GM19023 (cell line): ENCODE measurements at regions not wholly inside any gene's neighbourhood (a gene's known extent, or its start where the extent isn't known, plus 50 kb on each side); places are given as distances from the start of the nearest gene placed in this dataset.

Experiments
- ATAC-seq: cut with Tn5 transposase; IDR thresholded peaks from one replicate; pipeline ENCODE4 v1.9.1; 2021; ENCODE audit warnings: mild to moderate bottlenecking, moderate library complexity; ENCODE audit not compliant: unreplicated experiment

GRCh38 chr5:143992496-143992895, 178.0 kb downstream of the YIPF5 start:
- ATAC-seq, result no peak

GRCh38 chr5:144002876-144003275, 167.6 kb downstream of the YIPF5 start:
- ATAC-seq, result no peak

- ATAC-seq, result no peak
Measured at GRCh38 chr5:144003636-144004035, 166.8 kb downstream of the YIPF5 start.

- ATAC-seq, result no peak
Measured at GRCh38 chr5:144004146-144004545, 166.3 kb downstream of the YIPF5 start.

- no peak for ATAC-seq
Measured at GRCh38 chr5:144004751-144005150, 165.7 kb downstream of the YIPF5 start.

- no peak for ATAC-seq
Measured at GRCh38 chr5:144009116-144009515, 161.3 kb downstream of the YIPF5 start.

- ATAC-seq, result no peak
Measured at GRCh38 chr5:144011388-144011787, 159.1 kb downstream of the YIPF5 start.

- ATAC-seq, result no peak
Measured at GRCh38 chr5:144013816-144014215, 156.6 kb downstream of the YIPF5 start.

- no peak for ATAC-seq
Measured at GRCh38 chr5:144015961-144016360, 154.5 kb downstream of the YIPF5 start.

GRCh38 chr5:144017119-144017518, 153.3 kb downstream of the YIPF5 start:
- ATAC-seq, result no peak

- no peak for ATAC-seq
Measured at GRCh38 chr5:144017631-144018030, 152.8 kb downstream of the YIPF5 start.

GRCh38 chr5:144024090-144024489, 146.4 kb downstream of the YIPF5 start:
- no peak for ATAC-seq

GRCh38 chr5:144024545-144024944, 145.9 kb downstream of the YIPF5 start:
- no peak for ATAC-seq

GRCh38 chr5:144026286-144026685, 144.2 kb downstream of the YIPF5 start:
- ATAC-seq, result no peak

GRCh38 chr5:144028058-144028457, 142.4 kb downstream of the YIPF5 start:
- ATAC-seq, result no peak

- no peak for ATAC-seq
Measured at GRCh38 chr5:144028636-144029035, 141.8 kb downstream of the YIPF5 start.

- no peak for ATAC-seq
Measured at GRCh38 chr5:144030904-144031303, 139.6 kb downstream of the YIPF5 start.

- ATAC-seq, result no peak
Measured at GRCh38 chr5:144032375-144032774, 138.1 kb downstream of the YIPF5 start.

GRCh38 chr5:144033486-144033885, 137.0 kb downstream of the YIPF5 start:
- ATAC-seq, result no peak

- ATAC-seq, result no peak
Measured at GRCh38 chr5:144035046-144035740, 135.3 kb downstream of the YIPF5 start.

GRCh38 chr5:144036476-144036875, 134.0 kb downstream of the YIPF5 start:
- no peak for ATAC-seq

GRCh38 chr5:144040615-144041305, 129.7 kb downstream of the YIPF5 start:
- no peak for ATAC-seq

GRCh38 chr5:144042156-144042555, 128.3 kb downstream of the YIPF5 start:
- no peak for ATAC-seq
